ENCODE measurements at regions not wholly inside any gene's neighbourhood (a gene's known extent, or its start where the extent isn't known, plus 50 kb on each side); places are given as distances from the start of the nearest gene placed in this dataset.
A peak's percentile ranks its signal among the peaks of the same experiment; 100 is the strongest.

GRCh38 chr3:124512881-124513609 is 217.2 kb upstream of the UMPS start:
- DNase-seq = no peak

GRCh38 chr3:124513610-124513997 is 216.6 kb upstream of the UMPS start:
- no peak for DNase-seq

GRCh38 chr3:124514683-124515082 is 215.6 kb upstream of the UMPS start:
- no peak for DNase-seq

GRCh38 chr3:124516333-124516732 is 213.9 kb upstream of the UMPS start:
- DNase-seq = no peak

GRCh38 chr3:124517306-124517705 is 212.9 kb upstream of the UMPS start:
- DNase-seq = no peak

- no peak for DNase-seq
Measured at GRCh38 chr3:124518350-124518749, 211.9 kb upstream of the UMPS start.

- no peak for DNase-seq
Measured at GRCh38 chr3:124519591-124520194, 210.6 kb upstream of the UMPS start.

GRCh38 chr3:124520970-124521369 is 209.3 kb upstream of the UMPS start:
- DNase-seq = peak; percentile 48

- no peak for DNase-seq
Measured at GRCh38 chr3:124522082-124522625, 208.1 kb upstream of the UMPS start.

- no peak for DNase-seq
Measured at GRCh38 chr3:124526601-124527000, 203.7 kb upstream of the UMPS start.

- no peak for DNase-seq
Measured at GRCh38 chr3:124529826-124530571, 200.3 kb upstream of the UMPS start.

- DNase-seq = no peak
Measured at GRCh38 chr3:124530916-124531315, 199.3 kb upstream of the UMPS start.

- DNase-seq = no peak
Measured at GRCh38 chr3:124532071-124532470, 198.2 kb upstream of the UMPS start.

GRCh38 chr3:124535306-124535705 is 194.9 kb upstream of the UMPS start:
- DNase-seq = no peak

GRCh38 chr3:124540550-124541211 is 189.6 kb upstream of the UMPS start:
- no peak for DNase-seq

- no peak for DNase-seq
Measured at GRCh38 chr3:124542214-124542869, 187.9 kb upstream of the UMPS start.

- no peak for DNase-seq
Measured at GRCh38 chr3:124545891-124546290, 184.4 kb upstream of the UMPS start.

GRCh38 chr3:124552224-124552623 is 178.0 kb upstream of the UMPS start:
- DNase-seq = no peak

GRCh38 chr3:124553178-124553577 is 177.1 kb upstream of the UMPS start:
- no peak for DNase-seq

- DNase-seq = no peak
Measured at GRCh38 chr3:124556636-124557035, 173.6 kb upstream of the UMPS start.

- DNase-seq = no peak
Measured at GRCh38 chr3:124557433-124558232, 172.6 kb upstream of the UMPS start.
